ENCODE measurements at regions not wholly inside any gene's neighbourhood (a gene's known extent, or its start where the extent isn't known, plus 50 kb on each side); places are given as distances from the start of the nearest gene placed in this dataset.
A peak's percentile ranks its signal among the peaks of the same experiment; 100 is the strongest.

DNA sequence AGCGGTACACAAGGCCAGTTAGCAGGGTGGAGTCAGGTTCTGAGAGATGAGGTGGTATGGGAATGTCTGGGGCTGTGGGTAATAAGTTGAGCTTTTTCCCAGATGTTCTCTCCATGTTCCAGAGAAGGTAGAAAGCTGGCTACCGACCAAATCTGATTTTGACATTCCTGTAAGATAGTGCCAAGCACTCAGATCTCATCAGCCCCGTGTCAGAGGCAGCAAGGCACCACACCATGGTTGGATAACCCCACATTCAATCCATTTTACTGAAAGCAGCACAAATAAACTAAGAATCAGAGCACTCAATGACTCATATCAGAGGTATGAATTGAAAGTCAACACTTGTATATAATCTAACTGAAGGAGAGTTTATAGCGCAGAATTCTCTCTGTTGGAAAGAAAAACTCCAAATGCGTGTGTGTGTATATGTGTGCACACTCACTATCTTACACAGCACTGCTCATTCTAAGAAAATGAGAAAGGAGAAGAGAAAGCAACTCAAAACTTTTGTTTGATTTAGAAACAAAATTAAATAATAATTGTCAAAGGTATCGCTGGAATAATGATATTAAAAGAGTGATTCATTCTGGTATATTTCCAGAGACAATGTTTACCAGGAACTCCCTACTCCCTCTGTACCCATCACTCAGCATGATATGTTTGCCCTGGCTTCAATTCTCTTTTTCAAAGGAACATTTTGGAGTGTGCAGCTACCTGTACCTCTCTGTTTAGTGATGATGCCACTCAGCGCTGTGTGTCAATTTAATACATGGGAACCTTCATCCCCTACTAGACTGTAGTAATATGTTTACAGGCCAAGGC is 375.1 kb upstream of the ID2 start:
- TF ChIP-seq ZNF274 (IDR thresholded peaks at IDR 0.05; ENCODE audit: low read depth, low read length) (no peak), SUZ12 (IDR thresholded peaks at IDR 0.05; ENCODE audit: extremely low read depth, insufficient read depth, insufficient read length) (no peak), YY1 (IDR thresholded peaks at IDR 0.05; ENCODE audit: insufficient read depth, insufficient read length) (no peak)
- Histone ChIP-seq H3K27me3 (ENCODE audit: insufficient read depth, insufficient read length) (no peaks in the 10 kb centered on the region), H3K36me3 (ENCODE audit: insufficient read depth, insufficient read length, low read length) (no peaks in the 10 kb centered on the region), H3K9me3 (ENCODE audit: insufficient read depth, low read length) (no peaks in the 10 kb centered on the region), H3K9ac (ENCODE audit: insufficient read length, low read depth) (no peak overlapping the region), H3K4me1 (ENCODE audit: insufficient read depth, insufficient read length) (peaks cover 19% of the 10 kb centered on the region), H3K4me3 (ENCODE audit: insufficient read length, low read depth) (no peak overlapping the region)
- DNase-seq (ENCODE audit: low read depth, low spot score), result no peak

DNA sequence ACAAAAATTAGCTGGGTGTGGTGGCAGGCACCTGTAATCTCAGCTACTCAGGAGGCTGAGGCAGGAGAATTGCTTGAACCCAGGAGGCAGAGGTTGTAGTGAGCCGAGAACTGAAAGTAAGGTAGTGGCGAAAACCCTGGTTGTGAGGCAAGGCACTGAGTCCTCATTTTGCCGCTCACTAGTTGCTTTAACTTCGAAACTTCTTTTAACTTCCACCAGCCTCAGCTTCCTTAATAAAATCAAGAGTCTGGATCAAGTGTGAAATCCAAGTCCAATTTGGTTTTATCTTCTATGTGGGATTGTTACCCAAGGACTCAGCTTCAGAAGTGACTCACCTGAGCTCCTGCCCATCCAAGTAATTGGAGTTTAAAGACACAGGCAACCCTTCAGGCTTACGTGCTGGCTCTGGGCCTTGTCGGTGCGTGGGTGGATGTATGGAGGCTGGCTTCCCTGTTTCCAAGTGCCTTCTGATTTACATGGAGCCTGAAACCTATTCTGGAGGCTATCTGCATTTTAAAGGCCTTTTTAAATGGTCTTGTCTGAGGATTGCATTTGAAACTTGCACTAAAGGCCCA is 374.2 kb upstream of the ID2 start:
- H3K4me3 ChIP-seq (ENCODE audit: insufficient read length, low read depth), result no peak overlapping the region
- no peak for DNase-seq (ENCODE audit: low read depth, low spot score)
- H3K4me1 ChIP-seq (ENCODE audit: insufficient read depth, insufficient read length), result peaks cover 15% of the 10 kb centered on the region

DNA sequence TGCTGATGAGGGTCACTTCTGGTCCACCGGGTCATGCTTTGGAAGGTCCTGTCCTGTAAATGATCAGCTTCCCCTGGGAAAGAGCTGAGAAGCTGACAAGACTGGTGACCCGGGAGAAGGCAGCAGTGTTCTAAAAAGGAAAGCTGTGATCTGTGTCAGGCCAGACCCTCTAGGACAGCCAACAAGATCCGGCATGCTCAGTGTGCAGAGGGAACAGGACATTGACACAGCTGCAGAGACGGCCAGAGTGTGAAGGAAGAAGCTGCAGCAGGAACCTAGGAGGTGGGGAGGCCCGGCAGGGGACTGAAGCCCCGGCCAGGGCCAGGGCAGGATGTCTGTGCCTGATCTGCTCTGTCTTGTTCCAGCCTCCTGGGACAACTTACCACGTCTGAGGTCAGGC is 372.7 kb upstream of the ID2 start:
- no peak for DNase-seq (ENCODE audit: low read depth, low spot score)
- H3K36me3 ChIP-seq (ENCODE audit: insufficient read depth, insufficient read length, low read length), result no peaks in the 10 kb centered on the region
- H3K4me1 ChIP-seq (ENCODE audit: insufficient read depth, insufficient read length), result peaks cover 13% of the 10 kb centered on the region
- peak overlapping the region; percentile 9 for H3K9ac ChIP-seq (ENCODE audit: insufficient read length, low read depth)
- TF ChIP-seq YY1 (IDR thresholded peaks at IDR 0.05; ENCODE audit: insufficient read depth, insufficient read length) (no peak), SUZ12 (IDR thresholded peaks at IDR 0.05; ENCODE audit: extremely low read depth, insufficient read depth, insufficient read length) (no peak), ZNF274 (IDR thresholded peaks at IDR 0.05; ENCODE audit: low read depth, low read length) (no peak)
- H3K27me3 ChIP-seq (ENCODE audit: insufficient read depth, insufficient read length), result no peaks in the 10 kb centered on the region
- H3K4me3 ChIP-seq (ENCODE audit: insufficient read length, low read depth), result no peak overlapping the region
- H3K9me3 ChIP-seq (ENCODE audit: insufficient read depth, low read length), result no peaks in the 10 kb centered on the region

More for the DNA sequence above, 374.2 kb upstream of the ID2 start:
- Histone ChIP-seq H3K27me3 (ENCODE audit: insufficient read depth, insufficient read length) (no peaks in the 10 kb centered on the region), H3K9me3 (ENCODE audit: insufficient read depth, low read length) (no peaks in the 10 kb centered on the region), H3K36me3 (ENCODE audit: insufficient read depth, insufficient read length, low read length) (no peaks in the 10 kb centered on the region), H3K9ac (ENCODE audit: insufficient read length, low read depth) (no peak overlapping the region)
- no peak for TF ChIP-seq SUZ12 (IDR thresholded peaks at IDR 0.05; ENCODE audit: extremely low read depth, insufficient read depth, insufficient read length)
- no peak for TF ChIP-seq ZNF274 (IDR thresholded peaks at IDR 0.05; ENCODE audit: low read depth, low read length)
- TF ChIP-seq YY1 (IDR thresholded peaks at IDR 0.05; ENCODE audit: insufficient read depth, insufficient read length), result no peak

DNA sequence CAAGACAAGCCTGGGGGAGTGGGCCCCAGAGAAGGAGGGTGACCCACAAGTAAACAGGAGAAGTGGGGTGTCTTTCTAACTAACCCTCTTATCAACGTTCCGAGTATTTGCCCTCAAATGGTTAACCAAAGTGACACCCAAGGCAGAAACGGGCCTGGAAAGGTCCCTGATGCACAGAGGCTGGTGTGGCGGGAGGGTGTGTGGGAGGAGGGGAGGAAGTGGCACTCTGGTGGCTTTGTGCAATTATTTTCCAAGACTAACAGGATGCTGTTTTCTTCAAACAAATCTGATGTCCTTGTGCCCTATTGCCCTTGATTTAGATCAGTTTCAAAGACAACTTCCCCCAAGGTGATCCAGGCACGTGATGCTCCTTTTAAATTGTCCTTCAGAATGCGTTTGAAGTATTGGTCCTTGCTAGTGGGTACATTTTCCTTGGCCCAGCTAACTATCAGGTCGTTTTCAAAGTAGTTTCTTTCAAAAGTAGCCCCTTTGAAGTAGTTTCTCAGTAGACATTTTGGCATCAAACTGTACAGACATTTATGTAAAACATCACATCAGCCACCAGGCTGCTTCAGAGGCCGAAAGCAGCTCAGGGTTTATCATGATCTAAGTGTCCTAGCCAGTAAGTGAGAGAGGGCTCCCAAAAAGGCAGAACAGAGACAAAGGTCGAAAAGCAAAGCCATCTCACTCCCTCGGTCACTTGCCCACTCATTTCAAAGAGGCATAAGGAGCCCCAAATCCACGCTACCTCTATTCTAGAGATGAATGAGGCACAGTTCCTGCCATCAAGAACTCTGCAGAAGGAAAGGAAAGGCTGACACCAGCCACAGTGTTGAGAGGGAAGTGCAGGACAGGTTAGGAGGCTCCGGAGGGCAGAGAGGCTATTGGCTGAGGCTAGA is 371.1 kb upstream of the ID2 start:
- no peak overlapping the region for H3K4me3 ChIP-seq (ENCODE audit: insufficient read length, low read depth)
- TF ChIP-seq SUZ12 (IDR thresholded peaks at IDR 0.05; ENCODE audit: extremely low read depth, insufficient read depth, insufficient read length), result no peak
- TF ChIP-seq ZNF274 (IDR thresholded peaks at IDR 0.05; ENCODE audit: low read depth, low read length), result no peak
- no peak for TF ChIP-seq YY1 (IDR thresholded peaks at IDR 0.05; ENCODE audit: insufficient read depth, insufficient read length)
- peaks cover 13% of the 10 kb centered on the region for H3K4me1 ChIP-seq (ENCODE audit: insufficient read depth, insufficient read length)
- H3K9me3 ChIP-seq (ENCODE audit: insufficient read depth, low read length), result no peaks in the 10 kb centered on the region
- DNase-seq (ENCODE audit: low read depth, low spot score), result no peak
- no peak overlapping the region for H3K9ac ChIP-seq (ENCODE audit: insufficient read length, low read depth)
- H3K36me3 ChIP-seq (ENCODE audit: insufficient read depth, insufficient read length, low read length), result no peaks in the 10 kb centered on the region
- no peaks in the 10 kb centered on the region for H3K27me3 ChIP-seq (ENCODE audit: insufficient read depth, insufficient read length)

DNA sequence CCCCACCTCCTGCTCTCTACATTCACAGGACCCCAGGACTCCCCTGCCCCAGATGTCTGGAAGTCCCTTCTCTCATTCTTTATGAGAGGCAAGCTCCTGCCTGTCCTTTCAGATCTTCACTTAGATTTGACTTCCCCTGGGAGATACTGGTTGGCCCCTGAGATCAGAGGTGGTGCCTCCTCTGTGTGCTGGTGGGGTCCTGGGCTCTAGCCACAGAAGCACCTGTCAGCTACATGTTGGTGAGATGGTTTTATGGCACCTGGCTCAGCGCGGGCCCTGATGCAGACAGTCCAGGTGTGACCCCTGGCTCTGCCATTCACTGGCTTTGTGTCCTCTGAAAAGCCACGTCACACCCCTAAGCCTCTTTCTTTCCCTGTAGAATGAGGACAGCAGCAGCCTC is 369.6 kb upstream of the ID2 start:
- no peaks in the 10 kb centered on the region; the same call in 1 of the 2 replicates for H3K9me3 ChIP-seq (ENCODE audit: insufficient read depth, low read length)
- no peaks in the 10 kb centered on the region for H3K36me3 ChIP-seq (ENCODE audit: insufficient read depth, insufficient read length, low read length)
- H3K4me1 ChIP-seq (ENCODE audit: insufficient read depth, insufficient read length), result peaks cover 11% of the 10 kb centered on the region
- H3K27me3 ChIP-seq (ENCODE audit: insufficient read depth, insufficient read length), result no peaks in the 10 kb centered on the region
- TF ChIP-seq SUZ12 (IDR thresholded peaks at IDR 0.05; ENCODE audit: extremely low read depth, insufficient read depth, insufficient read length), result no peak
- H3K4me3 ChIP-seq (ENCODE audit: insufficient read length, low read depth), result no peak overlapping the region
- DNase-seq (ENCODE audit: low read depth, low spot score), result no peak
- no peak overlapping the region for H3K9ac ChIP-seq (ENCODE audit: insufficient read length, low read depth)

DNA sequence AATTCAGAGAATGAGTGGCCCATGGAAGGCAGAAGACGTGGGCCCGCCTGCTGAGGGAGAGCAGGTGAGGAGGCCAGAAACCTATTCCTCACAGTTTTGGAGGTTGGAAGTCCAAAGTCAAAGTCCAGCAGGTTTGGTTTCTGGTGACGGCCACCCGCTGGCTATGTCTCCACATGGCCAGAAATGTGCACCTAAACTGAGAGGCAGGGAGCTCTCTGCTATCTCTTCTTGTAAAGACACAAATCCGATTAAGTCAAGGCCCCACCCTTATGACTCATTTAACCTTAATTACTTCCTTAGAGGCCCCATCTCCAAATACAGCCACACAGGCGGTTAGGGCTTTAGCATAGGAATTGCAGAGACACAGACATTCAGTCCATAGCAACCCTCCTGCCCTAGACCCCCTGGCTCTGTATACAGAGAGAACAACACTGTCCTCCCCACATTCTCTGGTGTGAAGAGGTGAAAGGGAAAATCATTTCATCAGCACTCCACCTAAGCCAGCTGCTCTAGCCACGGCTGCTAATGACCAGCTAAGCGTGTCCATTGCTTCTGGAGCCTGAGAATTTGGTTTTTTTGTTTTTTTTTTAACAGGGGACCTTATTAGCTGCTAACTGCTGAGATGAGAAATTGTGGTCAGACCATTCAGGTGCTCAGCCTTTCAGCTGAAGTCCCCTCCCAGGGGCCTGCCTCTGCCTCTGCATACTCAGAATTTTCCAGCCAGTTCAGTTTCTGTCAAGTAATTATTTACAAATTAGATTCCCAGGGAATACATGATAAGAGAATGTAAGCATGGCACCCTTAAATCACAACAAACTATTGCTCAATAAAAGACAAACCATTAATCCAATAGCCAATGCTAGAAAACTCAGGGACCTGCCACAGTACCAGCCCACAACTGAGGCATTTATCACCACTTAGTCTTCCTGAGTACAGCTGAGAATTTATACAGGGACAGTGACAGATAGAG is 368.7 kb upstream of the ID2 start:
- no peaks in the 10 kb centered on the region for H3K36me3 ChIP-seq (ENCODE audit: insufficient read depth, insufficient read length, low read length)
- H3K4me3 ChIP-seq (ENCODE audit: insufficient read length, low read depth), result no peak overlapping the region
- DNase-seq (ENCODE audit: low read depth, low spot score), result peak; percentile 70
- peak overlapping the region; percentile 53 for H3K9ac ChIP-seq (ENCODE audit: insufficient read length, low read depth)
- no peaks in the 10 kb centered on the region for H3K27me3 ChIP-seq (ENCODE audit: insufficient read depth, insufficient read length)
- H3K4me1 ChIP-seq (ENCODE audit: insufficient read depth, insufficient read length), result peaks cover 10% of the 10 kb centered on the region
- TF ChIP-seq ZNF274 (IDR thresholded peaks at IDR 0.05; ENCODE audit: low read depth, low read length) (no peak), YY1 (IDR thresholded peaks at IDR 0.05; ENCODE audit: insufficient read depth, insufficient read length) (no peak), SUZ12 (IDR thresholded peaks at IDR 0.05; ENCODE audit: extremely low read depth, insufficient read depth, insufficient read length) (no peak)
- no peaks in the 10 kb centered on the region; the same call in 1 of the 2 replicates for H3K9me3 ChIP-seq (ENCODE audit: insufficient read depth, low read length)

All from NT2/D1 (cell line).